Right lobe of liver (tissue), 6 donors: ENCODE measurements at regions not wholly inside any gene's neighbourhood (a gene's known extent, or its start where the extent isn't known, plus 50 kb on each side); places are given as distances from the start of the nearest gene placed in this dataset.
A peak's percentile ranks its signal among the peaks of the same experiment; 100 is the strongest.

Experiments used
- ATAC-seq, 4 donors: fragments of 200-7000 bp; cut with Tn5 transposase; one replicate each; pipeline ENCODE4 v1.9.1; 2020; ENCODE audit warnings: mild to moderate bottlenecking in 4 of 4, moderate library complexity in 4 of 4
- DNase-seq, 3 donors: peaks; one replicate each; pipeline ENCODE4 v3.0.0-alpha.2; 2020
- H3K27ac ChIP-seq, 3 donors: fragments of 200-600 bp; one replicate each; pipeline ENCODE4 v1.8.0; 2022
- H3K27me3 ChIP-seq, 2 donors: fragments of 200-600 bp; one replicate each; pipeline ENCODE4 v1.8.0; 2022
- H3K36me3 ChIP-seq, 4 donors: fragments of 200-600 bp; sonication (generic) in 1 of 4; one replicate each; pipeline versions ENCODE4 v1.5.1 to v1.8.0; 2017 to 2022; ENCODE audit warnings: control low read depth in 1 of 4
- H3K4me1 ChIP-seq, 4 donors: fragments of 200-600 bp; sonication (generic) in 1 of 4; one replicate each; pipeline versions ENCODE4 v1.5.1 to v1.8.0; 2017 to 2022; ENCODE audit warnings: control low read depth in 1 of 4
- H3K4me3 ChIP-seq, 3 donors: fragments of 200-600 bp; one replicate each; pipeline ENCODE4 v1.8.0; 2022
- H3K9me3 ChIP-seq, 4 donors: fragments of 200-600 bp; sonication (generic) in 1 of 4; one replicate each; pipeline versions ENCODE4 v1.5.1 to v1.8.0; 2017 to 2022; ENCODE audit warnings: control low read depth in 1 of 4
- CTCF ChIP-seq, 4 donors: fragments of 200-600 bp in 3 of 4; fragments of 450-650 bp in 1 of 4; IDR thresholded peaks; one replicate each; pipeline versions ENCODE4 v1.5.1 to v1.8.0; 2016 to 2022; ENCODE audit warnings: antibody characterized with exemption in 4 of 4, mild to moderate bottlenecking in 2 of 4
- POLR2A ChIP-seq: fragments of 450-650 bp; IDR thresholded peaks from one replicate; pipeline ENCODE4 v1.6.1; 2017; ENCODE audit warnings: antibody characterized with exemption, mild to moderate bottlenecking
- WGBS: methylation state at CpG from one replicate; pipeline ENCODE4 v1.1.6; 2018; ENCODE audit warnings: low coverage, low lambda C conversion rate; ENCODE audit not compliant: insufficient coverage; ENCODE audit errors: missing lambda C conversion rate; 5-methylcytosine and 5-hydroxymethylcytosine counted together
- intact Hi-C, 2 donors: fragments of 100-400 bp; cut with DNase I; formaldehyde crosslinking; loops; one replicate each; pipeline versions ENCODE4 v1.11.2 to v1.14.1; 2022
- donor health status: DM: no; HTN: yes; CAD: no.
- donor health status: DM: no; HTN: no; CAD: no.
- donor health status: DM: no; HTN: no; CAD: no.
- donor health status: DM: no; HTN: yes; CAD: no.
- donor health status: DM: no; HTN: yes; CAD: no.

- WGBS: 66% methylated on average over 5 of the region's 5 CpGs
- no peaks in the 10 kb centered on the region for H3K9me3 ChIP-seq
- intact Hi-C loops: no loop called here
- H3K27me3 ChIP-seq: no peaks in the 10 kb centered on the region
- no peak for TF ChIP-seq CTCF (IDR thresholded peaks at IDR 0.05)
- TF ChIP-seq POLR2A: no peak
- H3K27ac ChIP-seq: no peak overlapping the region
- H3K4me3 ChIP-seq: no peak overlapping the region
- no peak for DNase-seq
- H3K36me3 ChIP-seq: no peaks in the 10 kb centered on the region
- ATAC-seq: peak in 2 of 4 donors; percentile 27 to 74
- H3K4me1 ChIP-seq: peaks cover 0 to 3% (median 0%) of the 10 kb centered on the region in 4 donors
These were observed 148.6 kb downstream of the B3GNT2 start for GRCh38 chr2:62344472-62344871.

- WGBS: 55% methylated on average over 5 of the region's 5 CpGs
- H3K4me1 ChIP-seq: peaks cover 0 to 3% (median 0%) of the 10 kb centered on the region in 4 donors
- intact Hi-C loops: no loop called here
- ATAC-seq (peak in 2 of 4 donors; percentile 55 to 61), DNase-seq (no peak)
- no peak overlapping the region for H3K4me3 ChIP-seq
- no peak for TF ChIP-seq POLR2A
- no peak for TF ChIP-seq CTCF (IDR thresholded peaks at IDR 0.05)
- no peak overlapping the region for H3K27ac ChIP-seq
- no peaks in the 10 kb centered on the region for H3K9me3 ChIP-seq
- H3K27me3 ChIP-seq: no peaks in the 10 kb centered on the region
- H3K36me3 ChIP-seq: no peaks in the 10 kb centered on the region
These were observed 147.9 kb downstream of the B3GNT2 start for GRCh38 chr2:62343636-62344337.

- intact Hi-C loops: no loop called here
- ATAC-seq: peak in 1 of 4 donors; percentile 24
- TF ChIP-seq POLR2A (no peak), CTCF (IDR thresholded peaks at IDR 0.05) (no peak)
These were observed 147.3 kb downstream of the B3GNT2 start for GRCh38 chr2:62343206-62343605.

GRCh38 chr2:62340994-62341484, 145.1 kb downstream of the B3GNT2 start:
- Histone ChIP-seq H3K36me3 (no peaks in the 10 kb centered on the region), H3K4me3 (no peak overlapping the region), H3K27ac (no peak overlapping the region), H3K27me3 (no peaks in the 10 kb centered on the region), H3K9me3 (no peaks in the 10 kb centered on the region), H3K4me1 (peaks cover 0 to 3% (median 0%) of the 10 kb centered on the region in 4 donors)
- DNase-seq (peak in 1 of 3 donors; percentile 57), ATAC-seq (peak in 2 of 4 donors; percentile 31 to 76)
- intact Hi-C loops: no loop called here
- WGBS: 65% methylated on average over 2 of the region's 4 CpGs
- TF ChIP-seq POLR2A (no peak), CTCF (IDR thresholded peaks at IDR 0.05) (no peak)

More at GRCh38 chr2:62343206-62343605, 147.3 kb downstream of the B3GNT2 start:
- no peaks in the 10 kb centered on the region for H3K36me3 ChIP-seq
- DNase-seq: no peak
- peaks cover 0 to 3% (median 0%) of the 10 kb centered on the region in 4 donors for H3K4me1 ChIP-seq
- no peaks in the 10 kb centered on the region for H3K27me3 ChIP-seq
- H3K9me3 ChIP-seq: no peaks in the 10 kb centered on the region
- H3K4me3 ChIP-seq: no peak overlapping the region
- H3K27ac ChIP-seq: no peak overlapping the region
